SH-SY5Y (cell line): ENCODE measurements at regions not wholly inside any gene's neighbourhood (a gene's known extent, or its start where the extent isn't known, plus 50 kb on each side); places are given as distances from the start of the nearest gene placed in this dataset.

Experiments used
- GATA2 ChIP-seq: IDR thresholded peaks from 2 replicates; pipeline ENCODE4 v1.6.1; 2011; ENCODE audit warnings: mild to moderate bottlenecking, low read depth, low read length
- GATA3 ChIP-seq: IDR thresholded peaks from 2 replicates; pipeline ENCODE4 v1.6.1; 2011; ENCODE audit warnings: low read depth, mild to moderate bottlenecking, low read length, moderate library complexity

- TF ChIP-seq GATA2 (no peak), GATA3 (no peak)
Observed at GRCh38 chr11:116164843-116165242, 607.9 kb downstream of the BUD13 start.
